ENCODE measurements at regions not wholly inside any gene's neighbourhood (a gene's known extent, or its start where the extent isn't known, plus 50 kb on each side); places are given as distances from the start of the nearest gene placed in this dataset.
"Not testable (repeated sequence)": the region's sequence is repeated elsewhere in the genome, so short reads cannot be mapped to it uniquely, and the experiment has no call there.

DNA sequence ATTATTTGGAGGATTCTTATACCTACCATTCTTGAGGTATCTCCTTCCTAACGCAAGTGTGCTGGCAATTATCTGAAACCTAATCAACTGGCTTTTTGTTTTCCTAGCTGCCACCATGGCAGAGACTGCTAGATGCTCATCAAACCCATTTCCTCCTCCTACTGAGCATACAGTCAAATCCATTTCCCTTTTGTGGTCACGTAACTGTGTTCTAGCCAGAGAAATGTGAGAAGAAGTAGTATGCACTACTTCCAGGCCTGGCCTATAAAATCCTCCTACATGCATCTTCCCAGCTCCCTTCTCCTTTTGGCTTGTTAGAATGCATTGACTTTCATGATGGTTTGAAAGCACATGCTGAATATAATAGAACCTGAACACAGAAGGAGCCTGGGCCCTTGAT is 494.1 kb upstream of the MEIS1 start:
- peak; percentile 34 to 51 for DNase-seq

DNA sequence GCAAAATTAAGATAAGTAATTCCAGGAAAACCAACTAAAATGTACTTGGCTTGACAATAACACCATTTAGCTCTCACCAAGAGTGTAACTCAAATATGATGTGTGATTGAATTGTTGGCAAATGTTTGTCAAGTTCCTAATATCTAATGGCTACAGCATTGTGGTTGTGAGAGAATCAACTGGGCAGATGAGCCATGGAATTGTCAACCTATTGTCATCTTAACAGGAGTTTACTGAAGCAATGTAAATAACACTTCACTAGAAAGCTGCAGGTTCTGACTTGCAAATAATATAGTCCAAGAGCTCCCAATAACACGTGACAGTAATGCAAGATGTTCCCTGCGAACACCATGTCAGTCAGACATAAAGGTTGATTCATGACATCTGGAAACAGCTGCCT is 495.2 kb upstream of the MEIS1 start:
- no peak for DNase-seq

DNA sequence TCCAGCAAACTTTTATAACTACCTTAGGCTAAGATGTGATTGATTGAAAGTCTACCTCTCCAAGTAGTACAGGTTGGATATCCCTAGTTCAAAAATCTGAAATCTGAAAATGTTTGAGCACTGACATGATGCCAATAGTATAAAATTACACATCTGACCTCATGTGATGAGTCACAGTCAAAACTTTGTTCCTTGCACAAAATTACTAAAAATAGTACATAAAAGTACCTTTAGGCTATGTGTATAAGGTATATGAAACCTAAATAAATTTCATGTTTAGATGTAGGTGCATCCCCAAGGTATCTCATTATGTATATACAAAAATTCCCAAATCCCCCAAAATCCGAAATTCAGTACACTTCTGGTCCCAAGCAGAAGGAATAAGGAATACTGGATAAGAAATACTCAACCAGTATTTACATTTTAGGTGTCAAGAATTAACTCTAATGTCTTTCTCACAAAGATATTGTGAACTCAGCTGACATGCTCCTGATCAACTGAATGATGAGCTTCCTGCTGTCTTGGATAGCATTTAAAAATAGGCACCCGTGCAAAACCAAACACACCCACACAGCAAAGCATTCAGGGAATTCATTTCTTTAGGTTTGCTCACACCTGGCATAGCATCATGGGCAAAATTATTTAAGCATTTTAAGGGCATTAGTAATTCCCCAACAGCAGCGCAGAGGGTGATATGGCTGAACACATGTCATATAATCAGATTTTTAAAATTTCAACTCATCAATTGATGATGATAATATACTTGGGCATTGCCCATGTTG is 497.4 kb upstream of the MEIS1 start:
- no peak for DNase-seq

DNA sequence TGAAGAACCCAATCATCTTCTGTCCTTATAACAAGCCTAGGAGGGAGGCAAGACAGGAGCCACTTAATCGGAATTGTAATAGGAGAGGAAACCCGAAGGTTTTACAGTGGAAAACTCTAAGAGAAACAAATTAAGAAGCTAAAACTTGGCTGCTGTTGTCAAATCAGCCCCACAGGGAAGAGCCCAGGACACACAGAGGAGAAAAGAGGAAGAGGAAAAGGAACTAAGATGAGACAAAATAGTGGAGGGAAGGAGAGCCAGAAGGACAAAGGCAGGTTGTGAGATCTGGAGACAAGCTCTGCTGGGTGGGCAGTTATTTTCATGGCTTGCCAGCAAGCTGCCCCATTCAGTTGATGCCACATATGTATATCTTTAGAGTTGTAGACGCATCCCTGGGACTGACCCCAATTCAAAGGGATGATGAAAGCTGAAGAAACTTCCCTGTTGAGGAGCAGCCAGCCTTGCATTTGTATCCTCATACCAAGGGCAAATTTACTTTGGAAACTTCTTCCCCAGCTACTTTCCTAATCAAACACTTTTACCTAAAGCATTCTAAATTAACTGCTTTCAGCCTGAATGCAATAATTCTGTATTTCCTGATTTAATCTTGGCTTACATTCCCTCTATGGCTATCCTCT is 499.8 kb upstream of the MEIS1 start:
- peak in 1 of 2 donors; percentile 10 for DNase-seq

DNA sequence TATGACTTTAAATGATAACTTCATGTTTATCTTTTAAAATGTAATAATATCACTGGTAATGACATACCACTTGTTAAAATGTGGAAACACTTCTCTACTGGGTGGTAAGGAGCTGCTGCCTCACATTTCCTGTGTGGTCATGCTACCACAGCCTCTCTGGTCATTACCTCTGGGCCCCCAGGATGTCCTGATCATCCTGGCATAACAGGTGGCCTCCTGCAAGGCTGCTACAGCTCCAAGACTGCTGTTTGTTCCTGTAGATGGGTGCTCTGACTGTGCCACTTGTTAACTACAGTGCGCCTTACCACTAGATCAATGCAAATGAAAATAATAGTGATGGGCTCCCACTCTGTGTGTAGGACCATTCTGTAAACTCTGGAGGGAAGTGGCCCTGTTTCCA is 500.2 kb upstream of the SPRED2 start:
- DNase-seq: no peak

DNA sequence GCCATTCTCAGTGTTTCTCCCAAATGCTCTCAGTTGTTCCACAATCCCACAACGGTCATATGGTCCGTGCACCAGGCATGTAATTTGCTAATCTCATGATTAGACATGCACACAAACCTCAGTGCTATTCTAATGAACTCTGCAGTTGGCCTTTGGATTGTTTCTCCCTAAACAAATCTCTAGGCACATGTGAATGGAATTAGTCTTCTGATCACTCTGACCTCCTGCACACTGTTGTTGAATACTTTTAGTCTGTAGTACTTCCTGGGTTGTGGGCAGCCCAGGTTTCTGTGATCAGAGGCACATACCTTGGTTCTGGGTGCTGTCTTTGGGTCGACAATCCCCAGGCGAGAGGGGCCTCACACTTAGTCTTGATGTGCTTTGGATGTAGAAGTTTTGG is 498.7 kb upstream of the SPRED2 start:
- DNase-seq: no peak

GRCh38 chr2:65930259-65930658 is 497.9 kb upstream of the SPRED2 start:
- no peak for DNase-seq

DNA sequence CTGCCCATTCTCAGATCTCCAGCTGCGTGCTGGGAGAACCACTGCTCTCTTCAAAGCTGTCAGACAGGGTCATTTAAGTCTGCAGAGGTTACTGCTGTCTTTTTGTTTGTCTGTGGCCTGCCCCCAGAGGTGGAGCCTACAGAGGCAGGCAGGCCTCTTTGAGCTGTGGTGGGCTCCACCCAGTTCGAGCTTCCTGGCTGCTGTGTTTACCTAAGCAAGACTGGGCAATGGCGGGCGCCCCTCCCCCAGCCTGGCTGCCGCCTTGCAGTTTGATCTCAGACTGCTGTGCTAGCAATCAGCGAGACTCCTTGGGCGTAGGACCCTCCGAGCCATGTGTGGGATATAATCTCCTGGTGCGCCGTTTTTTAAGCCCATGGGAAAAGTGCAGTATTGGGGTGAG is 497.3 kb upstream of the SPRED2 start:
- DNase-seq: not testable (repeated sequence)

GRCh38 chr2:65922794-65923193 is 490.4 kb upstream of the SPRED2 start:
- peak; percentile 76 to 91 for DNase-seq

- DNase-seq: no peak
Observed at GRCh38 chr2:65922030-65922429, 489.6 kb upstream of the SPRED2 start.

GRCh38 chr2:65921116-65921515 is 488.7 kb upstream of the SPRED2 start:
- no peak for DNase-seq

- DNase-seq: no peak
Observed at GRCh38 chr2:65920659-65921058, 488.3 kb upstream of the SPRED2 start.

GRCh38 chr2:65919550-65920188 is 487.3 kb upstream of the SPRED2 start:
- DNase-seq: no peak

GRCh38 chr2:65918760-65919187 is 486.4 kb upstream of the SPRED2 start:
- DNase-seq: no peak

- no peak for DNase-seq
Observed at GRCh38 chr2:65917986-65918385, 485.6 kb upstream of the SPRED2 start.

DNA sequence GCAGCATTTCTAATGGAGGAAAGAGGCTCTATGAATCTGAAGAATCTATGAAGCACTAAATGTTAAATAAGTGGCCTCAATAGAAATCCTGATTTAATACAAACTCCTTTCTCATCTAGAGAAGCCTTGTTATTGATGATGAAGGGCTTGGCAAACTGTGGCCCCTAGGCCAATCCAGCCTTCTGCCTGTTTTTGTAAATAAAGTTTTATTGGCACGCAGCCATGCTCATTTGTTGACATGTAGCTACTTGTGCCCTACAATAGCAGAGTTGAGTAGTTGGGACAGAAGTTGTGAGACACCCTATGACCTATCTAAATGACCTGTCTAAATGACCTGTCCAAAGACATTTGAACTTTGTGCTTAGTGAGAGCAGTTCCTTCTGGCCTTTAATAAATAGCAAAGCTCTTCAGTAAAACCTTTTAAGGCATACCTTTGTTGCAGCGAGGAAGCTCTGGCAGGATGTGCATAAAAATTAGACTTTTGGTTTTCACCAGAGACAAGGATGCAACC is 484.4 kb upstream of the SPRED2 start:
- DNase-seq: no peak

DNA sequence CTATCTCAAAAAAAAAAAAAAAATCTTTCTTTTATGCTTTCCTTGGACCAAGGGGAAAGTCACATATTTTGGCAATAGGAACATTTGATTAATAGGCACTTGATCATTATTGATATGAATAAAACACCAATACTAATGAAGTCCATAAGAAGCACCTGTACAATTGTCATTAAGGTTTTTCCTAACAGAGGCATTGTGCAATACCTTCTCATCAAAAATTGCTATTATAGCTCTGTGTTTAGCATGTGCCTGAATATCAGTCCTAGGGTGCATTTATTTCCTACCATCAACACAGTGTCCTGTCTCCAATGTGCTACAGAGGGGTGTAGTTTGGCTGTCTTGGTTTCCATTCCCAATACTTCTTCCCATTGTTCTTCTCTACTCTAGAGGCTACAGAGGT is 483.8 kb upstream of the SPRED2 start:
- no peak for DNase-seq

- DNase-seq: no peak
Observed at GRCh38 chr2:65915273-65915672, 482.9 kb upstream of the SPRED2 start.

GRCh38 chr2:65914244-65914786 is 481.9 kb upstream of the SPRED2 start:
- no peak for DNase-seq

GRCh38 chr2:65913813-65914212 is 481.4 kb upstream of the SPRED2 start:
- DNase-seq: no peak

DNA sequence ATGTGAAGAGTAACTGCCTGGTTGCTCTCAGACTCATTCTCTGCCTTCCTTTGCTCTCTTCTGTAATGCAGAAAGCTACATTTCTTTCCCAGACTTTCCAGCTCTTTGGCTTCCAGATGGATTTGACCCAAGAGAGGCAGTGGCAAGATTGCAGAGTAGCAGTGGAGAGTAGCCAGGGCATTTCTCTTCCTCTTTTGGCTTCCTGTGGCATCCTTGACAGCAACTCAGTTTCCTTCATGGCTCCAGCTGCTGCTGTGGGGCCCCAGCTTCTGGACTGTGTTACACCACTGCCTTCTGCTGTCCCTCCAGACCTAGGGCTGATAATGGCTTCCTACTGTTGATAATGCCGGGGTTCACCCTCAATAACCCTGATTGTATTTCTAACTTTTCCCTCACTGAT is 469.4 kb upstream of the SPRED2 start:
- DNase-seq: peak in 1 of 2 donors; percentile 3

GRCh38 chr2:65896446-65896845 is 464.0 kb upstream of the SPRED2 start:
- no peak for DNase-seq

DNA sequence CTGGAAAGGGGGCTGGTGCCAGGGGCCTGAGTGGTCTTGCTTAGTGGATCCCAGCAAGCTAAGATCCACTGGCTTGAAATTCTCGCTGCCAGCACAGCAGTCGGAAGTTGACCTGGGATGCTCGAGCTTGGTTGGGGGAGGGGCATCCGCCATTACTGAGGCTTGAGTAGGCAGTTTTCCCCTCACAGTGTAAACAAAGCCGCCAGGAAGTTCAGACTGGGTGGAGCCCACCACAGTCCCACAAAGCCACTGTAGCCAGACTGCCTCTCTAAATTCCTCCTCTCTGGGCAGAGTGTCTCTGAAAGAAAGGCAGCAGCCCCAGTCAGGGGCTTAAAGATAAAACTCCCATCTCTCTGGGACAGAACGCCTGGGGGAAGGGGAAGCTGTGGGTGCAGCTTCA is 457.7 kb upstream of the SPRED2 start:
- not testable (repeated sequence) for DNase-seq

Data from inflammatory macrophage (primary cell).